Nephron (organoid): ENCODE measurements at regions not wholly inside any gene's neighbourhood (a gene's known extent, or its start where the extent isn't known, plus 50 kb on each side); places are given as distances from the start of the nearest gene placed in this dataset.

Experiments used
- H3K27ac Mint-ChIP-seq, 3 experiments: 2 replicates each; pipeline ENCODE4 v1.8.0; 2020; ENCODE audit warnings: mixed read lengths in 3 of 3, mild to moderate bottlenecking in 2 of 3, moderate library complexity in 1 of 3
- H3K27me3 Mint-ChIP-seq: 2 replicates; pipeline ENCODE4 v1.8.0; 2021; ENCODE audit warnings: low read depth, mild to moderate bottlenecking, moderate library complexity, mixed read lengths
- H3K36me3 Mint-ChIP-seq: 2 replicates; pipeline ENCODE4 v1.8.0; 2020; ENCODE audit warnings: low read depth, mixed read lengths
- H3K4me1 Mint-ChIP-seq: 2 replicates; pipeline ENCODE4 v1.8.0; 2020; ENCODE audit warnings: mixed read lengths
- H3K4me3 Mint-ChIP-seq, 3 experiments: 2 replicates each; pipeline ENCODE4 v1.8.0; 2020; ENCODE audit warnings: mild to moderate bottlenecking in 3 of 3, mixed read lengths in 3 of 3, moderate library complexity in 2 of 3
- H3K9me3 Mint-ChIP-seq: 2 replicates; pipeline ENCODE4 v1.8.0; 2020; ENCODE audit warnings: mixed read lengths
- TF ChIP-seq, protein P1 (sequence below), 3 experiments: fragments of 200-600 bp; sonication (generic); IDR thresholded peaks; one replicate each; pipeline ENCODE4 v1.5.0; 2021; ENCODE audit warnings: antibody characterized with exemption in 3 of 3; ENCODE audit not compliant: unreplicated experiment in 3 of 3

DNA sequence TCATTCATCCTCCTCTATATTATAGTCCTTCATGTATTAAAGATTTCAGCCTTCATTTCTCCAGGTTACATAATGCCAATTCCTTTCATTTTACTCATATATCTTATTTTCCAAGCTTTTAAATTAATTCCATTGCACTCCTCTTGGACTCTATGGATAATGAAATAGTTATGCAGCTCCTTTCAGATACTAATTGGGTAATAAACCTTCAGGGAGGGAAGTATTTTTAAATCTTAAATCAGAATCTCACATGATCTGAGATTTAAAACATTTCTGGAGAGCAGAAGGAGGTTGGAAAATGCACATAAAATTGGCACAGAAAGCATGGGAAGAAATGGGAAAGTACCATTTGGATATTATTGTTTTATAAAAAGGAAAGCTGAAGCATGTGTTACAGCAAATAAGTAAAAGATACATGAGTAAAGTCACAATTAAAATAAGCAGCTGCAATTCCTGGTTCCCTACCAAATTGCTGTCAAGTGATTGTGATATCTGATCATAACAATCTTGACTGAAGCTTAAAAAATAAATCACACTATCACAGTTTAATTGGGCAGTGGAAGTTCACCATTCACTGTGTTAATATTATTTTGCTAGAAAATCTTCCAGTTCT is 257.9 kb upstream of the NREP start:
- no peaks in the 10 kb centered on the region for H3K9me3 Mint-ChIP-seq
- TF ChIP-seq, protein P1, sequence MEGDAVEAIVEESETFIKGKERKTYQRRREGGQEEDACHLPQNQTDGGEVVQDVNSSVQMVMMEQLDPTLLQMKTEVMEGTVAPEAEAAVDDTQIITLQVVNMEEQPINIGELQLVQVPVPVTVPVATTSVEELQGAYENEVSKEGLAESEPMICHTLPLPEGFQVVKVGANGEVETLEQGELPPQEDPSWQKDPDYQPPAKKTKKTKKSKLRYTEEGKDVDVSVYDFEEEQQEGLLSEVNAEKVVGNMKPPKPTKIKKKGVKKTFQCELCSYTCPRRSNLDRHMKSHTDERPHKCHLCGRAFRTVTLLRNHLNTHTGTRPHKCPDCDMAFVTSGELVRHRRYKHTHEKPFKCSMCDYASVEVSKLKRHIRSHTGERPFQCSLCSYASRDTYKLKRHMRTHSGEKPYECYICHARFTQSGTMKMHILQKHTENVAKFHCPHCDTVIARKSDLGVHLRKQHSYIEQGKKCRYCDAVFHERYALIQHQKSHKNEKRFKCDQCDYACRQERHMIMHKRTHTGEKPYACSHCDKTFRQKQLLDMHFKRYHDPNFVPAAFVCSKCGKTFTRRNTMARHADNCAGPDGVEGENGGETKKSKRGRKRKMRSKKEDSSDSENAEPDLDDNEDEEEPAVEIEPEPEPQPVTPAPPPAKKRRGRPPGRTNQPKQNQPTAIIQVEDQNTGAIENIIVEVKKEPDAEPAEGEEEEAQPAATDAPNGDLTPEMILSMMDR (IDR thresholded peaks at IDR 0.05; ENCODE audit: unreplicated experiment in 3 of 3), result no peak
- no peaks in the 10 kb centered on the region for H3K36me3 Mint-ChIP-seq
- H3K27ac Mint-ChIP-seq, result peak overlapping the region; percentile 28 to 73 (median 63)
- H3K27me3 Mint-ChIP-seq, result no peaks in the 10 kb centered on the region
- peaks cover 20% of the 10 kb centered on the region for H3K4me1 Mint-ChIP-seq
- no peak overlapping the region for H3K4me3 Mint-ChIP-seq

DNA sequence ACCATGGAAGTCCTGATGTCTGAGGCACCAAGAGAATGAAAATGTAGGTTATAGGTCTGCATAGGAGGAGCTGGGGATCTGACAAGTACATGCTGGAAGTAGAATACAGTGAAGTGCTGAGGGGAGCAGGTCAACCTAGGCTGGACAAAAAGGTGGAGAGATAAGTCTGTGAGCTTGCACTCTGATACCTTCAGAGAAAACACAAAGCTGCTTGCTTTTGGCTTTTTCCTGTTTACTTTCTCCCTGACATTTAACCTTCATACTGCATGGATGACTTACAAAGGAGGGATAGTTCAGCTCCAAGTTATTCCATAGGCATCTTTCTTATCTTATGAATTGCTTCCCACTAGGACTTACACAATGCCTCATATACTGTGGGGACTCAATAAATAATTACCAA is 256.7 kb upstream of the NREP start:
- H3K36me3 Mint-ChIP-seq, result no peaks in the 10 kb centered on the region
- peaks cover 20% of the 10 kb centered on the region for H3K4me1 Mint-ChIP-seq
- no peaks in the 10 kb centered on the region for H3K9me3 Mint-ChIP-seq
- TF ChIP-seq, protein P1 (IDR thresholded peaks at IDR 0.05; ENCODE audit: unreplicated experiment in 3 of 3), result no peak
- no peaks in the 10 kb centered on the region for H3K27me3 Mint-ChIP-seq
- H3K27ac Mint-ChIP-seq, result peak overlapping the region in 2 of 3 experiments; percentile 41 to 73
- H3K4me3 Mint-ChIP-seq, result no peak overlapping the region

DNA sequence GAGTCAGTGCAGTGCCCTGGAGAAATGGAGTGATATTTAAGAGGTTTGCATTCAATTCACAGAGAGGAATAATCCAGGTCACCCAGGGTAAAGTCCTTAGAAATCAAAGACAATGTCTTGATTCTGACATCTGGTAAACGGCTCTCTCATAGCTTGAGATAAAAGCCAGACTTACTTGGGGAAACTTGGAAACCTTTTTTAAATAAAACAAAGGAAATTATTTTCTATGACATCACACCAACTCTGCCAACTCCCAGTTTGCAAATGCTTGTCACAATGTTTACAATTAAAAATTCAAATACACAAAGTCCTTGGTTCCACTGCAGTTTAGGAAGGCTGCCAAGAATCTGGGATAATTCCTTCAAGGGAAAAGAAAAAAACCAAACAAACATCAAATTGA is 255.1 kb upstream of the NREP start:
- Mint-ChIP-seq H3K27me3 (no peaks in the 10 kb centered on the region), H3K36me3 (no peaks in the 10 kb centered on the region), H3K27ac (no peak overlapping the region), H3K9me3 (no peaks in the 10 kb centered on the region), H3K4me3 (no peak overlapping the region), H3K4me1 (peaks cover 21% of the 10 kb centered on the region)
- TF ChIP-seq, protein P1 (IDR thresholded peaks at IDR 0.05; ENCODE audit: unreplicated experiment in 3 of 3), result no peak

- peaks cover 33% of the 10 kb centered on the region for H3K4me1 Mint-ChIP-seq
- no peak overlapping the region for H3K27ac Mint-ChIP-seq
- H3K9me3 Mint-ChIP-seq, result no peaks in the 10 kb centered on the region
- no peaks in the 10 kb centered on the region for H3K27me3 Mint-ChIP-seq
- H3K36me3 Mint-ChIP-seq, result no peaks in the 10 kb centered on the region
- H3K4me3 Mint-ChIP-seq, result no peak overlapping the region
- TF ChIP-seq, protein P1 (IDR thresholded peaks at IDR 0.05; ENCODE audit: unreplicated experiment in 3 of 3), result no peak
Observed at GRCh38 chr5:112010475-112010874, 253.5 kb upstream of the NREP start.

DNA sequence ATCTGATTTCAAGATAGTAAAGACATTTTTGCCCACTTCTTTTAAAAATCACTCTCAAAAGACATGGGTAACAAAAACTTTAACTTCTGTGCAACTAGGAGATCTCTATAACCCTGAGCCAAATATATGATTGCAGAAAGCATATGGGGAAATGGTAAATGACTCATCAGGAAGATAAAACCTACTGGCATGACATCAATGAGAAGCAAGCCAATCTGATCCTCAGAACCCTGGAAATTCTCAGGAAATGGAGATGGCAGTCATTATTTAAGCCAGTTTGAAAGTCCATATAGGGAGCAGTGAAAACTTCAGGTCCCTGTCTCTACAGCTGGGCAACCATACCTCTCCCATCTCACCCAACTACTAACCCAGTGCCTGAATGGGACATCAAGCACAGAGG is 249.7 kb upstream of the NREP start:
- Mint-ChIP-seq H3K27me3 (no peaks in the 10 kb centered on the region), H3K36me3 (no peaks in the 10 kb centered on the region), H3K27ac (no peak overlapping the region), H3K9me3 (no peaks in the 10 kb centered on the region), H3K4me1 (peaks cover 15% of the 10 kb centered on the region), H3K4me3 (no peak overlapping the region)
- TF ChIP-seq, protein P1 (IDR thresholded peaks at IDR 0.05; ENCODE audit: unreplicated experiment in 3 of 3), result no peak

DNA sequence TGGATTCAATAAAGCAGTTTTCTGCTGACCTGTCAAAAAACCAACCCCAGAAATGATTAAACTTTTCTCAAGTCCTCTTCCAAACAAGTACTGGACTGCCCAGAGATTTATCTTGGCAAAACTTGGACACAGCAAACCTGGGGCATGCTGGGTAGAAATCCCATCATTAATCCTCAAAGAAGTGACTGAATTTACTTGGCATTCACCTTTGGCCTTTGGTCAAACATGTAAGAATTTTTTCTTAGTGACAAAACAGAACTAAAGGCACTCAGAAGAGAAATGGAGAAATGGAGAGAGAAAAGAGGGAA is 248.6 kb upstream of the NREP start:
- TF ChIP-seq, protein P1 (IDR thresholded peaks at IDR 0.05; ENCODE audit: unreplicated experiment in 3 of 3), result no peak
- Mint-ChIP-seq H3K4me1 (peaks cover 13% of the 10 kb centered on the region), H3K4me3 (no peak overlapping the region), H3K9me3 (no peaks in the 10 kb centered on the region), H3K36me3 (no peaks in the 10 kb centered on the region), H3K27me3 (no peaks in the 10 kb centered on the region), H3K27ac (peak overlapping the region in 1 of 3 experiments; percentile 7)
